ENCODE measurements at regions not wholly inside any gene's neighbourhood (a gene's known extent, or its start where the extent isn't known, plus 50 kb on each side); places are given as distances from the start of the nearest gene placed in this dataset.
A peak's percentile ranks its signal among the peaks of the same experiment; 100 is the strongest.

DNA sequence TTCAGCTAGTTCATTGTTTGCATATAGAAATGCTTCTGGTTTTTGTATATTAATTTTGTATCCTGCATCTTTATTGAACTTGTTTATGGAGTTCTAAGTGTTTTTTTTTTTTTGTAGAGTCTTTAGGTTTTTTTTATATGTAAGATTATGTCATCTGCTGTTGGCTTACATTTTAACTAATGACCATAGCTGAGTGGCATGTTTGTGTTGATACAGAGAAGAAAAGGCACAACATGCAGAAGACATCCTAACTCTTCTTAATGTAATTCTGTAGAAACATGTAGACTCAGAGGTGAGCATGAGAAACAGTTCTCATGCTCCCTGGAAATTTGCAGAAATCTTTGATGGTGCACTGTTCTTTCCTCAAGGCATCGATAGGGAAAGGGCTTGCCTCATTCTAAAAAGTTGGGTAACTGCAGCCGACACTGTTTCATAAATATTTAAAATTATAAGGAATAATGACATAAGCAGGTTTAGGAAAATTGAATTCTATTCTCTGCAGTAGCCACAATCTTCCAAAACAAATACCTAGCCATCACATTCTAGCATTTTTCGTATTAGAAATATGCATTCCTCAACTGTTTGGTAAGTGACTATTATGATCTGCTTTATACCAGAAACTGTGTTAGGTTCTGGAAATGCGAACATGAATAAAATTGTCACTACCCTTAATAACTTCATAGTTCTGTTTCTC, 499.6 kb upstream of the KCNMB2 start:
- FAIRE-seq (no peak), DNase-seq (ENCODE audit: insufficient read length, low spot score) (no peak)
- TF ChIP-seq, protein P1, sequence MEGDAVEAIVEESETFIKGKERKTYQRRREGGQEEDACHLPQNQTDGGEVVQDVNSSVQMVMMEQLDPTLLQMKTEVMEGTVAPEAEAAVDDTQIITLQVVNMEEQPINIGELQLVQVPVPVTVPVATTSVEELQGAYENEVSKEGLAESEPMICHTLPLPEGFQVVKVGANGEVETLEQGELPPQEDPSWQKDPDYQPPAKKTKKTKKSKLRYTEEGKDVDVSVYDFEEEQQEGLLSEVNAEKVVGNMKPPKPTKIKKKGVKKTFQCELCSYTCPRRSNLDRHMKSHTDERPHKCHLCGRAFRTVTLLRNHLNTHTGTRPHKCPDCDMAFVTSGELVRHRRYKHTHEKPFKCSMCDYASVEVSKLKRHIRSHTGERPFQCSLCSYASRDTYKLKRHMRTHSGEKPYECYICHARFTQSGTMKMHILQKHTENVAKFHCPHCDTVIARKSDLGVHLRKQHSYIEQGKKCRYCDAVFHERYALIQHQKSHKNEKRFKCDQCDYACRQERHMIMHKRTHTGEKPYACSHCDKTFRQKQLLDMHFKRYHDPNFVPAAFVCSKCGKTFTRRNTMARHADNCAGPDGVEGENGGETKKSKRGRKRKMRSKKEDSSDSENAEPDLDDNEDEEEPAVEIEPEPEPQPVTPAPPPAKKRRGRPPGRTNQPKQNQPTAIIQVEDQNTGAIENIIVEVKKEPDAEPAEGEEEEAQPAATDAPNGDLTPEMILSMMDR (IDR thresholded peaks at IDR 0.05; ENCODE audit: insufficient read depth, missing control alignments) = no peak

DNA sequence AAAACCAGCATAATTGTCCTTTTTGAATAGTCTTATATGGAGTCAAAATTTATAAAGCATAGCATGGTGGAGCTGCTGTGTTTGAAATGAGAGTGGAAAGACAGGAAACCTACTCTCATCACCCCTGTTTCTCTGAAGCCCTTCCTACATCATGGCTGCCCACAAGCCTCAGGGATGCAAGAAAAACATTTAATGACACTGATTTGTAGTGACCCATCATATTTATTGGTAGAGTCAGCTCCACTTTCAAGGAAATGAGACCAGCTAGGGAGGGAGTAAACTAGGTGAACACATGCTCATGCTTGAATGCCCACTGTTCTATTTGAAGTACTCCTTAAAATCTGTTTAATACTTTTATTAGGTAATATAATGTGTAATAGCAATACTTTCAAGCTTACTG, 494.3 kb upstream of the KCNMB2 start:
- TF ChIP-seq, protein P1 (IDR thresholded peaks at IDR 0.05; ENCODE audit: insufficient read depth, missing control alignments) = no peak
- no peak for FAIRE-seq
- DNase-seq (ENCODE audit: insufficient read length, low spot score) = no peak

- FAIRE-seq = no peak
- DNase-seq (ENCODE audit: insufficient read length, low spot score) = no peak
- TF ChIP-seq, protein P1 (IDR thresholded peaks at IDR 0.05; ENCODE audit: insufficient read depth, missing control alignments) = no peak
These were observed 493.9 kb upstream of the KCNMB2 start for GRCh38 chr3:178042376-178042775.

DNA sequence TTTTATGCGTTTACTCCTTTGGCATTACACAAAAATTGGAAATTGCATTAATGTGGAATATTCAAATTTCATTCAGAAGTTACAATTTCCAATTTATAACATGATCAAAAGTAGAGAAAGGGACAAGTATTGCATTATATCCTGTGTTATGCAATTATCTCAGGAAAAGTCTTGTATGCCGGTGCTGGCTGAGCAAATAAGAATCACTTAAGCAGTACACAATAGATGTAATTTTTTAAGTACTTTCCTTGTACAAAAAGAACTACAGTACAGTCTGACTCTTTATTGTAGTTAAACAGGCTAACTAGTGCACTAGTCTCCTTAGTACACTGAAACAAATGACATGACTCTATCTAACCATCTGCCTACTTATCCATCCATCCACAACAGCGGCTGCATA, 493.2 kb upstream of the KCNMB2 start:
- DNase-seq (ENCODE audit: insufficient read length, low spot score) = no peak
- peak; percentile 56 for FAIRE-seq
- TF ChIP-seq, protein P1 (IDR thresholded peaks at IDR 0.05; ENCODE audit: insufficient read depth, missing control alignments) = no peak

GRCh38 chr3:178044320-178044719, 491.9 kb upstream of the KCNMB2 start:
- TF ChIP-seq, protein P1 (IDR thresholded peaks at IDR 0.05; ENCODE audit: insufficient read depth, missing control alignments) = no peak
- DNase-seq (ENCODE audit: insufficient read length, low spot score) (no peak), FAIRE-seq (no peak)

GRCh38 chr3:178047496-178047895, 488.7 kb upstream of the KCNMB2 start:
- TF ChIP-seq, protein P1 (IDR thresholded peaks at IDR 0.05; ENCODE audit: insufficient read depth, missing control alignments) = no peak
- DNase-seq (ENCODE audit: insufficient read length, low spot score) (no peak), FAIRE-seq (no peak)

GRCh38 chr3:178048768-178049167, 487.5 kb upstream of the KCNMB2 start:
- TF ChIP-seq, protein P1 (IDR thresholded peaks at IDR 0.05; ENCODE audit: insufficient read depth, missing control alignments) = no peak
- no peak for FAIRE-seq
- DNase-seq (ENCODE audit: insufficient read length, low spot score) = no peak
